ENCODE measurements at regions not wholly inside any gene's neighbourhood (a gene's known extent, or its start where the extent isn't known, plus 50 kb on each side); places are given as distances from the start of the nearest gene placed in this dataset.

DNA sequence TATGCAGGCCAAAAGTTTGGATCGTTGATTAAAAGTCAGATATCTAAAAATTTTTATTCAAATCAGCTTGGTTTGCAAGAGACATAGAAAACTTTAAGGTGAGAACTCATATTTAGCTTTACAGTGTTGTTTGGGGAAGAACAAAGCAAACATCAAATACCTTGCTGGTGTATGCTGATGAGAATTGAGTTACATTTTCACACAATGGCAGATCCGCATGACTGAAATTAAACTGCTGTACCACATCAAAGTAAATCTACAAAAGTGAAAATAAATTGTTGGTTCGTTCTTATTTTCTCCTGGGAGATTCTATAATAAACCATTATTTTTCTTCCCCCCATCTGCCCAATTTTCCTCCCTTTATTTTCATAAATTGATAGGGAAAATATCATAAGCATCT is 198.2 kb upstream of the PCSK5 start:
- no peak for TF ChIP-seq POLR2AphosphoS5 (IDR thresholded peaks at IDR 0.05; ENCODE audit: low read depth)
- TF ChIP-seq, protein P1, sequence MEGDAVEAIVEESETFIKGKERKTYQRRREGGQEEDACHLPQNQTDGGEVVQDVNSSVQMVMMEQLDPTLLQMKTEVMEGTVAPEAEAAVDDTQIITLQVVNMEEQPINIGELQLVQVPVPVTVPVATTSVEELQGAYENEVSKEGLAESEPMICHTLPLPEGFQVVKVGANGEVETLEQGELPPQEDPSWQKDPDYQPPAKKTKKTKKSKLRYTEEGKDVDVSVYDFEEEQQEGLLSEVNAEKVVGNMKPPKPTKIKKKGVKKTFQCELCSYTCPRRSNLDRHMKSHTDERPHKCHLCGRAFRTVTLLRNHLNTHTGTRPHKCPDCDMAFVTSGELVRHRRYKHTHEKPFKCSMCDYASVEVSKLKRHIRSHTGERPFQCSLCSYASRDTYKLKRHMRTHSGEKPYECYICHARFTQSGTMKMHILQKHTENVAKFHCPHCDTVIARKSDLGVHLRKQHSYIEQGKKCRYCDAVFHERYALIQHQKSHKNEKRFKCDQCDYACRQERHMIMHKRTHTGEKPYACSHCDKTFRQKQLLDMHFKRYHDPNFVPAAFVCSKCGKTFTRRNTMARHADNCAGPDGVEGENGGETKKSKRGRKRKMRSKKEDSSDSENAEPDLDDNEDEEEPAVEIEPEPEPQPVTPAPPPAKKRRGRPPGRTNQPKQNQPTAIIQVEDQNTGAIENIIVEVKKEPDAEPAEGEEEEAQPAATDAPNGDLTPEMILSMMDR (conservative IDR thresholded peaks at IDR 0.05; ENCODE audit: low read depth in 2 of 2), result no peak
- no peak for TF ChIP-seq STAT1 (IDR thresholded peaks at IDR 0.05; ENCODE audit: unreplicated experiment)
- no peak for TF ChIP-seq CREB1 (CRISPR knock-in tag; IDR thresholded peaks at IDR 0.05; ENCODE audit: low read depth)
- TF ChIP-seq EZH2phosphoT487 (IDR thresholded peaks at IDR 0.05; ENCODE audit: unreplicated experiment), result no peak
- no peak for TF ChIP-seq JUNB (IDR thresholded peaks at IDR 0.05; ENCODE audit: unreplicated experiment)
- TF ChIP-seq, protein P2, sequence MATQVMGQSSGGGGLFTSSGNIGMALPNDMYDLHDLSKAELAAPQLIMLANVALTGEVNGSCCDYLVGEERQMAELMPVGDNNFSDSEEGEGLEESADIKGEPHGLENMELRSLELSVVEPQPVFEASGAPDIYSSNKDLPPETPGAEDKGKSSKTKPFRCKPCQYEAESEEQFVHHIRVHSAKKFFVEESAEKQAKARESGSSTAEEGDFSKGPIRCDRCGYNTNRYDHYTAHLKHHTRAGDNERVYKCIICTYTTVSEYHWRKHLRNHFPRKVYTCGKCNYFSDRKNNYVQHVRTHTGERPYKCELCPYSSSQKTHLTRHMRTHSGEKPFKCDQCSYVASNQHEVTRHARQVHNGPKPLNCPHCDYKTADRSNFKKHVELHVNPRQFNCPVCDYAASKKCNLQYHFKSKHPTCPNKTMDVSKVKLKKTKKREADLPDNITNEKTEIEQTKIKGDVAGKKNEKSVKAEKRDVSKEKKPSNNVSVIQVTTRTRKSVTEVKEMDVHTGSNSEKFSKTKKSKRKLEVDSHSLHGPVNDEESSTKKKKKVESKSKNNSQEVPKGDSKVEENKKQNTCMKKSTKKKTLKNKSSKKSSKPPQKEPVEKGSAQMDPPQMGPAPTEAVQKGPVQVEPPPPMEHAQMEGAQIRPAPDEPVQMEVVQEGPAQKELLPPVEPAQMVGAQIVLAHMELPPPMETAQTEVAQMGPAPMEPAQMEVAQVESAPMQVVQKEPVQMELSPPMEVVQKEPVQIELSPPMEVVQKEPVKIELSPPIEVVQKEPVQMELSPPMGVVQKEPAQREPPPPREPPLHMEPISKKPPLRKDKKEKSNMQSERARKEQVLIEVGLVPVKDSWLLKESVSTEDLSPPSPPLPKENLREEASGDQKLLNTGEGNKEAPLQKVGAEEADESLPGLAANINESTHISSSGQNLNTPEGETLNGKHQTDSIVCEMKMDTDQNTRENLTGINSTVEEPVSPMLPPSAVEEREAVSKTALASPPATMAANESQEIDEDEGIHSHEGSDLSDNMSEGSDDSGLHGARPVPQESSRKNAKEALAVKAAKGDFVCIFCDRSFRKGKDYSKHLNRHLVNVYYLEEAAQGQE (IDR thresholded peaks at IDR 0.05; ENCODE audit: unreplicated experiment), result no peak
- TF ChIP-seq ZNF114 (CRISPR knock-in tag; IDR thresholded peaks at IDR 0.05), result no peak
- no peak for TF ChIP-seq NANOG (IDR thresholded peaks at IDR 0.05; ENCODE audit: borderline replicate concordance)
- TF ChIP-seq EZH2 (IDR thresholded peaks at IDR 0.05; ENCODE audit: low read depth, unreplicated experiment), result no peak
- TF ChIP-seq, protein P3, sequence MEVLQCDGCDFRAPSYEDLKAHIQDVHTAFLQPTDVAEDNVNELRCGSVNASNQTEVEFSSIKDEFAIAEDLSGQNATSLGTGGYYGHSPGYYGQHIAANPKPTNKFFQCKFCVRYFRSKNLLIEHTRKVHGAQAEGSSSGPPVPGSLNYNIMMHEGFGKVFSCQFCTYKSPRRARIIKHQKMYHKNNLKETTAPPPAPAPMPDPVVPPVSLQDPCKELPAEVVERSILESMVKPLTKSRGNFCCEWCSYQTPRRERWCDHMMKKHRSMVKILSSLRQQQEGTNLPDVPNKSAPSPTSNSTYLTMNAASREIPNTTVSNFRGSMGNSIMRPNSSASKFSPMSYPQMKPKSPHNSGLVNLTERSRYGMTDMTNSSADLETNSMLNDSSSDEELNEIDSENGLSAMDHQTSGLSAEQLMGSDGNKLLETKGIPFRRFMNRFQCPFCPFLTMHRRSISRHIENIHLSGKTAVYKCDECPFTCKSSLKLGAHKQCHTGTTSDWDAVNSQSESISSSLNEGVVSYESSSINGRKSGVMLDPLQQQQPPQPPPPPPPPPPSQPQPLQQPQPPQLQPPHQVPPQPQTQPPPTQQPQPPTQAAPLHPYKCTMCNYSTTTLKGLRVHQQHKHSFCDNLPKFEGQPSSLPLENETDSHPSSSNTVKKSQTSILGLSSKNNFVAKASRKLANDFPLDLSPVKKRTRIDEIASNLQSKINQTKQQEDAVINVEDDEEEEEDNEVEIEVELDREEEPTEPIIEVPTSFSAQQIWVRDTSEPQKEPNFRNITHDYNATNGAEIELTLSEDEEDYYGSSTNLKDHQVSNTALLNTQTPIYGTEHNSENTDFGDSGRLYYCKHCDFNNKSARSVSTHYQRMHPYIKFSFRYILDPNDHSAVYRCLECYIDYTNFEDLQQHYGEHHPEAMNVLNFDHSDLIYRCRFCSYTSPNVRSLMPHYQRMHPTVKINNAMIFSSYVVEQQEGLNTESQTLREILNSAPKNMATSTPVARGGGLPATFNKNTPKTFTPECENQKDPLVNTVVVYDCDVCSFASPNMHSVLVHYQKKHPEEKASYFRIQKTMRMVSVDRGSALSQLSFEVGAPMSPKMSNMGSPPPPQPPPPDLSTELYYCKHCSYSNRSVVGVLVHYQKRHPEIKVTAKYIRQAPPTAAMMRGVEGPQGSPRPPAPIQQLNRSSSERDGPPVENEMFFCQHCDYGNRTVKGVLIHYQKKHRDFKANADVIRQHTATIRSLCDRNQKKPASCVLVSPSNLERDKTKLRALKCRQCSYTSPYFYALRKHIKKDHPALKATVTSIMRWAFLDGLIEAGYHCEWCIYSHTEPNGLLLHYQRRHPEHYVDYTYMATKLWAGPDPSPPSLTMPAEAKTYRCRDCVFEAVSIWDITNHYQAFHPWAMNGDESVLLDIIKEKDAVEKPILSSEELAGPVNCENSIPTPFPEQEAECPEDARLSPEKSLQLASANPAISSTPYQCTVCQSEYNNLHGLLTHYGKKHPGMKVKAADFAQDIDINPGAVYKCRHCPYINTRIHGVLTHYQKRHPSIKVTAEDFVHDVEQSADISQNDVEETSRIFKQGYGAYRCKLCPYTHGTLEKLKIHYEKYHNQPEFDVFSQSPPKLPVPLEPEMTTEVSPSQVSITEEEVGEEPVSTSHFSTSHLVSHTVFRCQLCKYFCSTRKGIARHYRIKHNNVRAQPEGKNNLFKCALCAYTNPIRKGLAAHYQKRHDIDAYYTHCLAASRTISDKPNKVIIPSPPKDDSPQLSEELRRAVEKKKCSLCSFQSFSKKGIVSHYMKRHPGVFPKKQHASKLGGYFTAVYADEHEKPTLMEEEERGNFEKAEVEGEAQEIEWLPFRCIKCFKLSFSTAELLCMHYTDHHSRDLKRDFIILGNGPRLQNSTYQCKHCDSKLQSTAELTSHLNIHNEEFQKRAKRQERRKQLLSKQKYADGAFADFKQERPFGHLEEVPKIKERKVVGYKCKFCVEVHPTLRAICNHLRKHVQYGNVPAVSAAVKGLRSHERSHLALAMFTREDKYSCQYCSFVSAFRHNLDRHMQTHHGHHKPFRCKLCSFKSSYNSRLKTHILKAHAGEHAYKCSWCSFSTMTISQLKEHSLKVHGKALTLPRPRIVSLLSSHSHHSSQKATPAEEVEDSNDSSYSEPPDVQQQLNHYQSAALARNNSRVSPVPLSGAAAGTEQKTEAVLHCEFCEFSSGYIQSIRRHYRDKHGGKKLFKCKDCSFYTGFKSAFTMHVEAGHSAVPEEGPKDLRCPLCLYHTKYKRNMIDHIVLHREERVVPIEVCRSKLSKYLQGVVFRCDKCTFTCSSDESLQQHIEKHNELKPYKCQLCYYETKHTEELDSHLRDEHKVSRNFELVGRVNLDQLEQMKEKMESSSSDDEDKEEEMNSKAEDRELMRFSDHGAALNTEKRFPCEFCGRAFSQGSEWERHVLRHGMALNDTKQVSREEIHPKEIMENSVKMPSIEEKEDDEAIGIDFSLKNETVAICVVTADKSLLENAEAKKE (CRISPR knock-in tag; IDR thresholded peaks at IDR 0.05), result no peak
- TF ChIP-seq, protein P4, sequence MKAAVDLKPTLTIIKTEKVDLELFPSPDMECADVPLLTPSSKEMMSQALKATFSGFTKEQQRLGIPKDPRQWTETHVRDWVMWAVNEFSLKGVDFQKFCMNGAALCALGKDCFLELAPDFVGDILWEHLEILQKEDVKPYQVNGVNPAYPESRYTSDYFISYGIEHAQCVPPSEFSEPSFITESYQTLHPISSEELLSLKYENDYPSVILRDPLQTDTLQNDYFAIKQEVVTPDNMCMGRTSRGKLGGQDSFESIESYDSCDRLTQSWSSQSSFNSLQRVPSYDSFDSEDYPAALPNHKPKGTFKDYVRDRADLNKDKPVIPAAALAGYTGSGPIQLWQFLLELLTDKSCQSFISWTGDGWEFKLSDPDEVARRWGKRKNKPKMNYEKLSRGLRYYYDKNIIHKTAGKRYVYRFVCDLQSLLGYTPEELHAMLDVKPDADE (IDR thresholded peaks at IDR 0.05), result no peak
